Neural crest cell (in vitro differentiated cells): ENCODE measurements at regions not wholly inside any gene's neighbourhood (a gene's known extent, or its start where the extent isn't known, plus 50 kb on each side); places are given as distances from the start of the nearest gene placed in this dataset.

ENCODE experiments used
- DNase-seq: peaks from one replicate; pipeline ENCODE4 v3.0.0; 2021; ENCODE audit warnings: low read depth, mixed read lengths, low spot score
- H3K27ac Mint-ChIP-seq: one replicate; pipeline ENCODE4 v1.8.0; 2021; ENCODE audit warnings: mild to moderate bottlenecking, mixed read lengths; ENCODE audit not compliant: unreplicated experiment
- H3K27me3 Mint-ChIP-seq: 2 replicates; pipeline ENCODE4 v1.8.0; 2021; ENCODE audit warnings: low read depth, mild to moderate bottlenecking, mixed read lengths
- H3K36me3 Mint-ChIP-seq: 2 replicates; pipeline ENCODE4 v1.8.0; 2021; ENCODE audit warnings: low read depth, mild to moderate bottlenecking, mixed read lengths
- H3K4me1 Mint-ChIP-seq: 2 replicates; pipeline ENCODE4 v1.8.0; 2021; ENCODE audit warnings: mixed read lengths
- H3K4me3 Mint-ChIP-seq: one replicate; pipeline ENCODE4 v1.8.0; 2021; ENCODE audit warnings: mild to moderate bottlenecking, mixed read lengths
- H3K9me3 Mint-ChIP-seq: 2 replicates; pipeline ENCODE4 v1.8.0; 2021; ENCODE audit warnings: mixed read lengths
- CTCF ChIP-seq: fragments of 200-600 bp; sonication (generic); conservative IDR thresholded peaks from 2 replicates; pipeline ENCODE4 v1.5.0; 2021; ENCODE audit warnings: antibody characterized with exemption, mild to moderate bottlenecking

GRCh38 chr1:165116732-165117131, 239.8 kb downstream of the LMX1A start:
- Mint-ChIP-seq H3K27ac (no peak overlapping the region), H3K36me3 (no peaks in the 10 kb centered on the region), H3K4me1 (peaks cover 4% of the 10 kb centered on the region), H3K4me3 (no peak overlapping the region), H3K27me3 (peaks cover 87% of the 10 kb centered on the region), H3K9me3 (no peaks in the 10 kb centered on the region)
- TF ChIP-seq CTCF = no peak
- no peak for DNase-seq

- Mint-ChIP-seq H3K27ac (no peak overlapping the region), H3K36me3 (no peaks in the 10 kb centered on the region), H3K27me3 (peaks cover 87% of the 10 kb centered on the region), H3K4me1 (peaks cover 4% of the 10 kb centered on the region), H3K9me3 (no peaks in the 10 kb centered on the region), H3K4me3 (no peak overlapping the region)
- no peak for DNase-seq
- TF ChIP-seq CTCF = no peak
Observed at GRCh38 chr1:165116171-165116570, 240.3 kb downstream of the LMX1A start.

- DNase-seq = no peak
- peaks cover 85% of the 10 kb centered on the region for H3K27me3 Mint-ChIP-seq
- H3K4me3 Mint-ChIP-seq = no peak overlapping the region
- no peak for TF ChIP-seq CTCF
- H3K9me3 Mint-ChIP-seq = no peaks in the 10 kb centered on the region
- H3K36me3 Mint-ChIP-seq = no peaks in the 10 kb centered on the region
- H3K4me1 Mint-ChIP-seq = peaks cover 4% of the 10 kb centered on the region
- no peak overlapping the region for H3K27ac Mint-ChIP-seq
Observed at GRCh38 chr1:165114889-165115285, 241.6 kb downstream of the LMX1A start.

GRCh38 chr1:165114022-165114888, 242.3 kb downstream of the LMX1A start:
- DNase-seq = peak; percentile 65
- Mint-ChIP-seq H3K9me3 (no peaks in the 10 kb centered on the region), H3K27ac (no peak overlapping the region), H3K4me3 (no peak overlapping the region), H3K27me3 (peaks cover 83% of the 10 kb centered on the region), H3K36me3 (no peaks in the 10 kb centered on the region), H3K4me1 (peaks cover 4% of the 10 kb centered on the region)
- TF ChIP-seq CTCF = peak; percentile 85

- Mint-ChIP-seq H3K36me3 (no peaks in the 10 kb centered on the region), H3K4me1 (peaks cover 4% of the 10 kb centered on the region), H3K27ac (no peak overlapping the region), H3K27me3 (peaks cover 65% of the 10 kb centered on the region), H3K9me3 (no peaks in the 10 kb centered on the region), H3K4me3 (no peak overlapping the region)
- no peak for DNase-seq
- TF ChIP-seq CTCF = no peak
Observed at GRCh38 chr1:165112260-165112659, 244.3 kb downstream of the LMX1A start.
